Astrocyte (in vitro differentiated cells and primary cell): ENCODE measurements at regions not wholly inside any gene's neighbourhood (a gene's known extent, or its start where the extent isn't known, plus 50 kb on each side); places are given as distances from the start of the nearest gene placed in this dataset.

Experiments
- DNase-seq: peaks from one replicate; pipeline ENCODE4 v3.0.0-alpha.2; 2010; ENCODE audit warnings: low read depth
- FAIRE-seq: peaks from 2 replicates; lab custom pipeline; 2011; peaks lifted over from hg19 to GRCh38; lab: Jason Lieb, UNC
- H2AFZ ChIP-seq: 2 replicates; pipeline ENCODE4 v1.6.0; 2012; ENCODE audit warnings: low read depth, low read length, inconsistent platforms
- H3K27ac ChIP-seq: 2 replicates; pipeline ENCODE4 v1.5.1; 2011; ENCODE audit warnings: low read depth, low read length, inconsistent platforms
- H3K27me3 ChIP-seq: 2 replicates; pipeline ENCODE4 v1.6.0; 2011; ENCODE audit warnings: low read length, inconsistent platforms; ENCODE audit not compliant: insufficient read depth
- H3K36me3 ChIP-seq: 2 replicates; pipeline ENCODE4 v1.5.1; 2011; ENCODE audit warnings: low read length, inconsistent platforms; ENCODE audit not compliant: insufficient read depth
- H3K4me1 ChIP-seq: 2 replicates; pipeline ENCODE4 v1.5.1; 2011; ENCODE audit warnings: low read length, inconsistent platforms; ENCODE audit not compliant: insufficient read depth
- H3K4me2 ChIP-seq: 2 replicates; pipeline ENCODE4 v1.6.0; 2012; ENCODE audit warnings: low read length, inconsistent platforms
- H3K4me3 ChIP-seq: 2 replicates; pipeline ENCODE4 v1.5.1; 2011; ENCODE audit warnings: low read depth, mild to moderate bottlenecking, low read length, inconsistent platforms; ENCODE audit not compliant: insufficient read depth
- H3K79me2 ChIP-seq: 2 replicates; pipeline ENCODE4 v1.6.0; 2012; ENCODE audit warnings: mild to moderate bottlenecking, low read length, inconsistent platforms; ENCODE audit not compliant: insufficient read depth
- H3K9ac ChIP-seq: 2 replicates; pipeline ENCODE4 v1.6.0; 2012; ENCODE audit warnings: mild to moderate bottlenecking, low read length, inconsistent platforms
- H3K9me3 ChIP-seq: 2 replicates; pipeline ENCODE4 v1.5.1; 2012; ENCODE audit warnings: low read depth, mild to moderate bottlenecking, low read length, inconsistent platforms; ENCODE audit not compliant: insufficient read depth
- H4K20me1 ChIP-seq: 2 replicates; pipeline ENCODE4 v1.6.0; 2012; ENCODE audit warnings: low read length, inconsistent platforms; ENCODE audit not compliant: insufficient read depth
- H3K27ac Mint-ChIP-seq: one replicate; pipeline ENCODE4 v1.8.0; 2021; ENCODE audit warnings: mild to moderate bottlenecking, mixed read lengths; ENCODE audit not compliant: unreplicated experiment
- H3K27me3 Mint-ChIP-seq: one replicate; pipeline ENCODE4 v1.8.0; 2021; ENCODE audit warnings: low read depth, mixed read lengths; ENCODE audit not compliant: unreplicated experiment
- H3K36me3 Mint-ChIP-seq: one replicate; pipeline ENCODE4 v1.8.0; 2021; ENCODE audit warnings: low read depth, mixed read lengths; ENCODE audit not compliant: unreplicated experiment
- H3K4me1 Mint-ChIP-seq: one replicate; pipeline ENCODE4 v1.8.0; 2021; ENCODE audit warnings: low read depth, mixed read lengths; ENCODE audit not compliant: unreplicated experiment
- H3K4me3 Mint-ChIP-seq: one replicate; pipeline ENCODE4 v1.8.0; 2021; ENCODE audit warnings: mild to moderate bottlenecking, moderate library complexity, mixed read lengths; ENCODE audit not compliant: unreplicated experiment
- H3K9me3 Mint-ChIP-seq: one replicate; pipeline ENCODE4 v1.8.0; 2021; ENCODE audit warnings: mild to moderate bottlenecking, mixed read lengths; ENCODE audit not compliant: unreplicated experiment
- CTCF ChIP-seq: IDR thresholded peaks from 2 replicates; pipeline ENCODE4 v1.5.1; 2011; ENCODE audit warnings: low read depth, mild to moderate bottlenecking, inconsistent platforms, low read length, moderate library complexity; ENCODE audit not compliant: insufficient read depth
- EZH2 ChIP-seq: IDR thresholded peaks from 2 replicates; pipeline ENCODE4 v1.6.1; 2012; ENCODE audit warnings: mild to moderate bottlenecking, low read length, inconsistent platforms; ENCODE audit not compliant: insufficient read depth

GRCh38 chr1:17883662-17884395 is 128.7 kb downstream of the ACTL8 start:
- Histone ChIP-seq H3K9ac (no peak overlapping the region), H3K27ac (no peak overlapping the region), H3K36me3 (no peaks in the 10 kb centered on the region), H3K79me2 (no peaks in the 10 kb centered on the region), H3K4me1 (peaks cover 6% of the 10 kb centered on the region), H2AFZ (no peak overlapping the region), H3K4me2 (no peak overlapping the region), H4K20me1 (no peaks in the 10 kb centered on the region), H3K9me3 (no peaks in the 10 kb centered on the region), H3K4me3 (no peak overlapping the region), H3K27me3 (no peaks in the 10 kb centered on the region)
- FAIRE-seq: no peak
- DNase-seq: no peak
- H3K4me3 Mint-ChIP-seq: no peak overlapping the region
- H3K4me1 Mint-ChIP-seq: no peaks in the 10 kb centered on the region
- H3K27me3 Mint-ChIP-seq: peaks cover 43% of the 10 kb centered on the region
- H3K27ac Mint-ChIP-seq: no peak overlapping the region
- TF ChIP-seq CTCF: no peak
- TF ChIP-seq EZH2: no peak
- H3K36me3 Mint-ChIP-seq: no peaks in the 10 kb centered on the region
- H3K9me3 Mint-ChIP-seq: no peaks in the 10 kb centered on the region

- FAIRE-seq (no peak), DNase-seq (no peak)
- H3K27ac ChIP-seq: no peak overlapping the region
- H3K79me2 ChIP-seq: no peaks in the 10 kb centered on the region
- peaks cover under 1% of the 10 kb centered on the region for H3K9me3 Mint-ChIP-seq
- H4K20me1 ChIP-seq: no peaks in the 10 kb centered on the region
- no peaks in the 10 kb centered on the region for H3K27me3 ChIP-seq
- no peak for TF ChIP-seq EZH2
- TF ChIP-seq CTCF: no peak
- H2AFZ ChIP-seq: no peak overlapping the region
- peaks cover 56% of the 10 kb centered on the region for H3K27me3 Mint-ChIP-seq
- no peaks in the 10 kb centered on the region for H3K36me3 Mint-ChIP-seq
- H3K4me1 ChIP-seq: no peaks in the 10 kb centered on the region
- H3K9ac ChIP-seq: no peak overlapping the region
- H3K9me3 ChIP-seq: no peaks in the 10 kb centered on the region
- H3K4me3 Mint-ChIP-seq: no peak overlapping the region
- no peaks in the 10 kb centered on the region for H3K36me3 ChIP-seq
- no peak overlapping the region for H3K4me2 ChIP-seq
- no peak overlapping the region for H3K27ac Mint-ChIP-seq
- H3K4me1 Mint-ChIP-seq: no peaks in the 10 kb centered on the region
- no peak overlapping the region for H3K4me3 ChIP-seq
These were observed 130.7 kb downstream of the ACTL8 start for GRCh38 chr1:17885663-17886320.

- H3K4me1 Mint-ChIP-seq: no peaks in the 10 kb centered on the region
- no peak overlapping the region for H3K4me3 Mint-ChIP-seq
- H3K9me3 Mint-ChIP-seq: peaks cover 3% of the 10 kb centered on the region
- H3K27ac Mint-ChIP-seq: no peak overlapping the region
- Histone ChIP-seq H3K9ac (no peak overlapping the region), H3K4me2 (no peak overlapping the region), H3K27me3 (no peaks in the 10 kb centered on the region), H3K9me3 (no peaks in the 10 kb centered on the region), H3K4me1 (no peaks in the 10 kb centered on the region), H2AFZ (no peak overlapping the region), H4K20me1 (no peaks in the 10 kb centered on the region), H3K27ac (no peak overlapping the region), H3K36me3 (no peaks in the 10 kb centered on the region), H3K79me2 (no peaks in the 10 kb centered on the region), H3K4me3 (no peak overlapping the region)
- FAIRE-seq: no peak
- peaks cover 62% of the 10 kb centered on the region for H3K27me3 Mint-ChIP-seq
- H3K36me3 Mint-ChIP-seq: no peaks in the 10 kb centered on the region
- TF ChIP-seq CTCF (no peak), EZH2 (no peak)
- no peak for DNase-seq
These were observed 131.3 kb downstream of the ACTL8 start for GRCh38 chr1:17886386-17886785.
